RKO (cell line): ENCODE measurements at regions not wholly inside any gene's neighbourhood (a gene's known extent, or its start where the extent isn't known, plus 50 kb on each side); places are given as distances from the start of the nearest gene placed in this dataset.

Source experiments
- DNase-seq: peaks from one replicate; pipeline ENCODE4 v3.0.0-alpha.2; 2016; ENCODE audit warnings: low spot score

GRCh38 chr2:22829791-22830190, 555.2 kb upstream of the KLHL29 start:
- no peak for DNase-seq

GRCh38 chr2:22832196-22832595, 552.8 kb upstream of the KLHL29 start:
- no peak for DNase-seq

GRCh38 chr2:22838461-22838860, 546.5 kb upstream of the KLHL29 start:
- DNase-seq = no peak

- DNase-seq = no peak
Observed at GRCh38 chr2:22842205-22842869, 542.6 kb upstream of the KLHL29 start.

- no peak for DNase-seq
Observed at GRCh38 chr2:22843919-22844537, 541.0 kb upstream of the KLHL29 start.

GRCh38 chr2:22850310-22850709, 534.7 kb upstream of the KLHL29 start:
- no peak for DNase-seq

- no peak for DNase-seq
Observed at GRCh38 chr2:22854588-22854987, 530.4 kb upstream of the KLHL29 start.

- no peak for DNase-seq
Observed at GRCh38 chr2:22855081-22855480, 529.9 kb upstream of the KLHL29 start.

- DNase-seq = no peak
Observed at GRCh38 chr2:22855761-22856184, 529.2 kb upstream of the KLHL29 start.

- no peak for DNase-seq
Observed at GRCh38 chr2:22867973-22868372, 517.0 kb upstream of the KLHL29 start.

- DNase-seq = no peak
Observed at GRCh38 chr2:22878121-22878520, 506.9 kb upstream of the KLHL29 start.

- peak; percentile 39 for DNase-seq
Observed at GRCh38 chr2:22879009-22879863, 505.7 kb upstream of the KLHL29 start.

GRCh38 chr2:22880161-22880560, 504.8 kb upstream of the KLHL29 start:
- DNase-seq = no peak

- DNase-seq = no peak
Observed at GRCh38 chr2:22882011-22882410, 503.0 kb upstream of the KLHL29 start.

GRCh38 chr2:22882643-22883042, 502.3 kb upstream of the KLHL29 start:
- DNase-seq = no peak

GRCh38 chr2:22883054-22883453, 501.9 kb upstream of the KLHL29 start:
- no peak for DNase-seq

- DNase-seq = no peak
Observed at GRCh38 chr2:22885245-22885644, 499.7 kb upstream of the KLHL29 start.

GRCh38 chr2:22887426-22887825, 497.6 kb upstream of the KLHL29 start:
- no peak for DNase-seq

GRCh38 chr2:22887845-22888244, 497.1 kb upstream of the KLHL29 start:
- DNase-seq = no peak

GRCh38 chr2:22890132-22890531, 494.8 kb upstream of the KLHL29 start:
- no peak for DNase-seq

- DNase-seq = no peak
Observed at GRCh38 chr2:22893761-22894517, 491.0 kb upstream of the KLHL29 start.

- no peak for DNase-seq
Observed at GRCh38 chr2:22894761-22895160, 490.2 kb upstream of the KLHL29 start.
